Fibroblast of lung (primary cell): ENCODE measurements at regions not wholly inside any gene's neighbourhood (a gene's known extent, or its start where the extent isn't known, plus 50 kb on each side); places are given as distances from the start of the nearest gene placed in this dataset.

Source experiments
- CTCF ChIP-seq, 2 donors: IDR thresholded peaks in 1 of 2; conservative IDR thresholded peaks in 1 of 2; 1 replicate in 1 of 2; 2 replicates in 1 of 2; pipeline ENCODE4 v1.5.1; 2011 to 2012; ENCODE audit warnings: low read length in 2 of 2, control low read depth in 1 of 2, inconsistent platforms in 1 of 2, low read depth in 1 of 2, mild to moderate bottlenecking in 1 of 2
- EZH2 ChIP-seq: IDR thresholded peaks from 2 replicates; pipeline ENCODE4 v1.5.1; 2012; ENCODE audit warnings: low read length, control low read depth, mild to moderate bottlenecking; ENCODE audit errors: missing control alignments

DNA sequence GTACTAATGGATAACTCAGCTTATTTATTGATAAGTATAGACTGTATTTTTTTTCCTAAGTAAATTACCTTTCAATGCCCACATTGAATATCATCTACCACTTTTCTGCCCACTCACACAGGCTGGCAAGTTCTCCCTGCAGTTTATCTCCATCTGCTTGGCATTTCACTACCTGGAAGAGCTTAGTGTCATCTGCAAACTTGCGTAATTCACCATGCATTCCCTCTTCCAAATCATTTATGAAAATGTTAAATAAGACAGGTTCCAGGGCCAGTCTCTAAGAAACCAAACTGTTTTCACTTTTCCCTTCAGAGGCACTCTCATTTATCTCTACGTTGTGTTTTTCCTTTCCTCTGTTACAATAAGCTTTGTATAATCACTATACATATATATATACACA lies 1076.6 kb downstream of the IGSF11 start:
- TF ChIP-seq EZH2 (no peak), CTCF (conservative IDR thresholded peaks at IDR 0.05 in 1 of 2, IDR thresholded peaks at IDR 0.05 in 1 of 2; ENCODE audit: low read depth in 1 of 2, low read length in 2 of 2) (no peak)
